Testis (tissue), 2 donors: ENCODE measurements at regions not wholly inside any gene's neighbourhood (a gene's known extent, or its start where the extent isn't known, plus 50 kb on each side); places are given as distances from the start of the nearest gene placed in this dataset.

Experiments used
- CTCF ChIP-seq, 3 experiments: fragments of 450-650 bp in 2 of 3; fragments of 200-600 bp in 1 of 3; sonication (generic) in 1 of 3; IDR thresholded peaks; one replicate each; pipeline ENCODE4 v1.5.1; 2016 to 2019; ENCODE audit warnings: antibody characterized with exemption in 3 of 3, mild to moderate bottlenecking in 2 of 3, moderate library complexity in 1 of 3
- POLR2A ChIP-seq: fragments of 450-650 bp; IDR thresholded peaks from one replicate; pipeline ENCODE4 v1.6.1; 2017; ENCODE audit warnings: antibody characterized with exemption, mild to moderate bottlenecking, moderate library complexity

GRCh38 chr21:15421441-15421881 is 308.3 kb upstream of the USP25 start:
- TF ChIP-seq POLR2A = no peak
- TF ChIP-seq CTCF (IDR thresholded peaks at IDR 0.05) = no peak
